CD14-positive monocyte (primary cell): ENCODE measurements at regions not wholly inside any gene's neighbourhood (a gene's known extent, or its start where the extent isn't known, plus 50 kb on each side); places are given as distances from the start of the nearest gene placed in this dataset.

ENCODE experiments used
- DNase-seq, 3 donors: peaks; one replicate each; pipeline ENCODE4 v3.0.0-alpha.2; 2011 to 2022
- H2AFZ ChIP-seq: 2 replicates; pipeline ENCODE4 v1.6.0; 2012; ENCODE audit warnings: mild to moderate bottlenecking, low read depth, low read length, inconsistent platforms; ENCODE audit not compliant: insufficient read depth, poor library complexity, severe bottlenecking
- H3K27ac ChIP-seq, 2 donors: 1 replicate in 1 of 2; 2 replicates in 1 of 2; pipeline ENCODE4 v1.5.1; 2012 to 2013; ENCODE audit warnings: low read length in 2 of 2, control low read depth in 1 of 2, inconsistent platforms in 1 of 2, low read depth in 1 of 2, mild to moderate bottlenecking in 1 of 2
- H3K27me3 ChIP-seq, 2 donors: one replicate each; pipeline versions ENCODE4 v1.6.0 to v1.6.1; 2011 to 2013; ENCODE audit warnings: low read length in 2 of 2; ENCODE audit not compliant: control insufficient read depth in 2 of 2, insufficient read depth in 2 of 2
- H3K36me3 ChIP-seq, 2 donors: replicated peaks in 1 of 2; 1 replicate in 1 of 2; 2 replicates in 1 of 2; pipeline versions ENCODE4 v1.5.1 to v1.6.1; 2012 to 2013; ENCODE audit warnings: low read length in 2 of 2, control low read depth in 1 of 2, inconsistent platforms in 1 of 2, mild to moderate bottlenecking in 1 of 2; ENCODE audit not compliant: insufficient read depth in 2 of 2, control insufficient read depth in 1 of 2
- H3K4me1 ChIP-seq, 2 donors: 1 replicate in 1 of 2; 2 replicates in 1 of 2; pipeline versions ENCODE4 v1.5.1 to v1.6.1; 2012 to 2013; ENCODE audit warnings: low read length in 2 of 2, control low read depth in 1 of 2, inconsistent platforms in 1 of 2, mild to moderate bottlenecking in 1 of 2, moderate library complexity in 1 of 2; ENCODE audit not compliant: insufficient read depth in 2 of 2, control insufficient read depth in 1 of 2
- H3K4me2 ChIP-seq: replicated peaks from 2 replicates; pipeline ENCODE3; 2012; ENCODE audit warnings: low read length, moderate library complexity, mild to moderate bottlenecking; ENCODE audit not compliant: poor library complexity, severe bottlenecking; ENCODE audit errors: extremely low read depth
- H3K4me3 ChIP-seq, 3 experiments: fragments of 200-600 bp in 1 of 3; sonication (generic) in 1 of 3; replicated peaks in 1 of 3; 1 replicate in 2 of 3; 2 replicates in 1 of 3; pipeline ENCODE4 v1.5.1; 2011 to 2013; ENCODE audit warnings: low read length in 3 of 3, mild to moderate bottlenecking in 3 of 3, control low read depth in 2 of 3, low read depth in 2 of 3, inconsistent platforms in 1 of 3, moderate library complexity in 1 of 3
- H3K79me2 ChIP-seq: 2 replicates; pipeline ENCODE4 v1.6.0; 2012; ENCODE audit warnings: mild to moderate bottlenecking, control low read depth, inconsistent platforms, low read length, moderate library complexity; ENCODE audit not compliant: insufficient read depth
- H3K9ac ChIP-seq: 2 replicates; pipeline ENCODE4 v1.6.0; 2017; ENCODE audit warnings: low read length, mild to moderate bottlenecking; ENCODE audit not compliant: insufficient read depth, poor library complexity, severe bottlenecking
- H3K9me3 ChIP-seq, 2 donors: replicated peaks in 1 of 2; 1 replicate in 1 of 2; 2 replicates in 1 of 2; pipeline versions ENCODE4 v1.5.1 to v1.6.1; 2012 to 2013; ENCODE audit warnings: low read length in 2 of 2, control low read depth in 1 of 2; ENCODE audit not compliant: control insufficient read depth in 1 of 2, insufficient read depth in 1 of 2
- H4K20me1 ChIP-seq: 2 replicates; pipeline ENCODE4 v1.6.0; 2012; ENCODE audit warnings: mild to moderate bottlenecking, low read length, control low read depth, moderate library complexity; ENCODE audit not compliant: insufficient read depth
- H3K27ac Mint-ChIP-seq, 7 donors: one replicate each; pipeline ENCODE4 v1.8.0; 2020; ENCODE audit warnings: mild to moderate bottlenecking in 7 of 7, mixed read lengths in 7 of 7, moderate library complexity in 6 of 7, inconsistent platforms in 2 of 7
- H3K27me3 Mint-ChIP-seq, 3 donors: one replicate each; pipeline ENCODE4 v1.8.0; 2021 to 2022; ENCODE audit warnings: low read depth in 3 of 3, mild to moderate bottlenecking in 3 of 3, mixed read lengths in 3 of 3, moderate library complexity in 3 of 3, inconsistent platforms in 1 of 3
- H3K36me3 Mint-ChIP-seq, 2 donors: one replicate each; pipeline ENCODE4 v1.8.0; 2020; ENCODE audit warnings: mixed read lengths in 2 of 2, inconsistent platforms in 1 of 2, mild to moderate bottlenecking in 1 of 2
- H3K4me1 Mint-ChIP-seq: one replicate; pipeline ENCODE4 v1.8.0; 2020; ENCODE audit warnings: mild to moderate bottlenecking, mixed read lengths
- H3K4me3 Mint-ChIP-seq, 2 donors: one replicate each; pipeline ENCODE4 v1.8.0; 2020; ENCODE audit warnings: mild to moderate bottlenecking in 2 of 2, mixed read lengths in 2 of 2, moderate library complexity in 1 of 2
- H3K9me3 Mint-ChIP-seq, 7 donors: one replicate each; pipeline ENCODE4 v1.8.0; 2020 to 2022; ENCODE audit warnings: mixed read lengths in 7 of 7, mild to moderate bottlenecking in 6 of 7, moderate library complexity in 6 of 7, inconsistent platforms in 2 of 7
- WGBS: methylation state at CpG from one replicate; pipeline ENCODE4 v1.1.5; 2013; ENCODE audit warnings: missing lambda C conversion rate; ENCODE audit not compliant: insufficient coverage; 5-methylcytosine and 5-hydroxymethylcytosine counted together
- intact Hi-C, 2 donors: fragments of 100-400 bp; cut with micrococcal nuclease; formaldehyde crosslinking; loops; one replicate each; pipeline versions ENCODE4 v1.15.0 to v1.15.1; 2023
- TF ChIP-seq, protein P1 (sequence below): fragments of 200-600 bp; IDR thresholded peaks from one replicate; pipeline ENCODE4 v1.8.0; 2022; ENCODE audit warnings: antibody characterized with exemption, mild to moderate bottlenecking

DNA sequence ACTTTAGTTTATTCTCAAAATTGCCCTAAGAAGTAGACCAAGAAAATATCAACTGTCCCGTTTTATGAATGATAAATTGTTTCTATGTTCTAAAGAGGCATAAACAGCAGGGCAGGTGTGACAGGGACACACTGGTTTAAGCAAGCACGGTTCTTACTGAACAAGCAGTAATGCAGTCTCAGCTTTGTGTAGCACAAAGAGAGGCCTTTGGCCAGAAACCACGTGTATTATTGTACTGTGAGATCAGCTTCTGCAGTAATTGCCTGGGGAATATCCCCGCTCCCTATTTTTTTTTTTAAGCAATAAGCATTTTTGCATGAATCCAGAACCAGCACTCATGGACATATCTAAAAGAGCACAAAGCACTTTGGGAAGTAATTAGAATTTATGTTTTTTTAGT, 255.4 kb downstream of the WDR11 start:
- no peak for DNase-seq
- TF ChIP-seq, protein P1, sequence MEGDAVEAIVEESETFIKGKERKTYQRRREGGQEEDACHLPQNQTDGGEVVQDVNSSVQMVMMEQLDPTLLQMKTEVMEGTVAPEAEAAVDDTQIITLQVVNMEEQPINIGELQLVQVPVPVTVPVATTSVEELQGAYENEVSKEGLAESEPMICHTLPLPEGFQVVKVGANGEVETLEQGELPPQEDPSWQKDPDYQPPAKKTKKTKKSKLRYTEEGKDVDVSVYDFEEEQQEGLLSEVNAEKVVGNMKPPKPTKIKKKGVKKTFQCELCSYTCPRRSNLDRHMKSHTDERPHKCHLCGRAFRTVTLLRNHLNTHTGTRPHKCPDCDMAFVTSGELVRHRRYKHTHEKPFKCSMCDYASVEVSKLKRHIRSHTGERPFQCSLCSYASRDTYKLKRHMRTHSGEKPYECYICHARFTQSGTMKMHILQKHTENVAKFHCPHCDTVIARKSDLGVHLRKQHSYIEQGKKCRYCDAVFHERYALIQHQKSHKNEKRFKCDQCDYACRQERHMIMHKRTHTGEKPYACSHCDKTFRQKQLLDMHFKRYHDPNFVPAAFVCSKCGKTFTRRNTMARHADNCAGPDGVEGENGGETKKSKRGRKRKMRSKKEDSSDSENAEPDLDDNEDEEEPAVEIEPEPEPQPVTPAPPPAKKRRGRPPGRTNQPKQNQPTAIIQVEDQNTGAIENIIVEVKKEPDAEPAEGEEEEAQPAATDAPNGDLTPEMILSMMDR, result no peak
- H3K4me3 Mint-ChIP-seq, result no peak overlapping the region
- intact Hi-C loops, result no loop called here
- no peak overlapping the region for H3K27ac Mint-ChIP-seq
- no peak overlapping the region for H3K9ac ChIP-seq
- no peaks in the 10 kb centered on the region for H3K79me2 ChIP-seq
- peaks cover 0 to 15% (median 8%) of the 10 kb centered on the region in 3 donors for H3K27me3 Mint-ChIP-seq
- peaks cover 0 to 6% (median 0%) of the 10 kb centered on the region in 7 donors for H3K9me3 Mint-ChIP-seq
- no peaks in the 10 kb centered on the region for H3K9me3 ChIP-seq
- 90% methylated on average over 1 of the region's 4 CpGs for WGBS
- H3K4me2 ChIP-seq, result no peak overlapping the region
- no peaks in the 10 kb centered on the region for H3K36me3 Mint-ChIP-seq
- H3K4me3 ChIP-seq, result no peak overlapping the region
- no peaks in the 10 kb centered on the region for H3K4me1 Mint-ChIP-seq
- H3K36me3 ChIP-seq, result no peaks in the 10 kb centered on the region
- no peaks in the 10 kb centered on the region for H4K20me1 ChIP-seq
- no peaks in the 10 kb centered on the region for H3K4me1 ChIP-seq
- H3K27ac ChIP-seq, result no peak overlapping the region
- no peak overlapping the region for H2AFZ ChIP-seq
- H3K27me3 ChIP-seq, result peaks cover 0 to 9% of the 10 kb centered on the region in 2 donors

GRCh38 chr10:121108051-121108450, 256.9 kb downstream of the WDR11 start:
- no peak for DNase-seq
- H2AFZ ChIP-seq, result no peak overlapping the region
- H3K27me3 ChIP-seq, result peaks cover 0 to 9% of the 10 kb centered on the region in 2 donors
- Mint-ChIP-seq H3K27me3 (peaks cover 0 to 13% (median 9%) of the 10 kb centered on the region in 3 donors), H3K36me3 (no peaks in the 10 kb centered on the region), H3K9me3 (peaks cover 0 to 7% (median 0%) of the 10 kb centered on the region in 7 donors), H3K4me3 (no peak overlapping the region), H3K27ac (no peak overlapping the region), H3K4me1 (no peaks in the 10 kb centered on the region)
- no peaks in the 10 kb centered on the region for H3K36me3 ChIP-seq
- no peaks in the 10 kb centered on the region for H3K79me2 ChIP-seq
- H3K9me3 ChIP-seq, result no peaks in the 10 kb centered on the region
- no peak overlapping the region for H3K4me2 ChIP-seq
- no peaks in the 10 kb centered on the region for H3K4me1 ChIP-seq
- intact Hi-C loops, result no loop called here
- TF ChIP-seq, protein P1, result no peak
- H3K9ac ChIP-seq, result no peak overlapping the region
- no peaks in the 10 kb centered on the region for H4K20me1 ChIP-seq
- no peak overlapping the region for H3K4me3 ChIP-seq
- H3K27ac ChIP-seq, result no peak overlapping the region
- no CpG with 5 or more reads among the region's 3 CpGs for WGBS
